HepG2 (cell line): ENCODE measurements at regions not wholly inside any gene's neighbourhood (a gene's known extent, or its start where the extent isn't known, plus 50 kb on each side); places are given as distances from the start of the nearest gene placed in this dataset.

Experiments
- ATAC-seq: fragments of 200-7000 bp; cut with Tn5 transposase; 3 replicates; pipeline ENCODE4 v1.9.1; 2020; ENCODE audit warnings: mild to moderate bottlenecking, moderate library complexity
- BruUV-seq: library from RNA; stranded (reverse); fragments of 400-500 nt; replicated peaks from 2 replicates; lab custom pipeline; 2021; lab: Mats Ljungman, UMichigan
- CTCF ChIA-PET: fragments of 300-600 bp; formaldehyde crosslinking; extraction: SDS; loops from one replicate; lab custom pipeline; 2021; ENCODE audit warnings: low total read pairs, inconsistent platforms, low intra/inter-chr PET ratio; lab: Yijun Ruan, JAX
- POLR2A ChIA-PET: fragments of 350-600 bp; sonication (Branson Sonifier 250); formaldehyde crosslinking; loops from one replicate; lab custom pipeline; 2020; ENCODE audit warnings: antibody characterized with exemption, inconsistent platforms; lab: Yijun Ruan, JAX
- DNase-seq: peaks from one replicate; pipeline ENCODE4 v3.0.0-alpha.2; 2015; ENCODE audit warnings: low spot score
- FAIRE-seq: peaks from 3 replicates; lab custom pipeline; 2011; peaks lifted over from hg19 to GRCh38; lab: Jason Lieb, UNC
- H2AFZ ChIP-seq: one replicate; pipeline ENCODE4 v1.6.1; 2011; ENCODE audit warnings: low read length, inconsistent platforms
- H3K27ac ChIP-seq: fragments of 300-600 bp; 3 replicates; pipeline ENCODE4 v1.8.0; 2011; ENCODE audit warnings: mixed run types, mild to moderate bottlenecking, mixed read lengths, low read length, inconsistent platforms; ENCODE audit not compliant: insufficient read depth; ENCODE audit errors: extremely low read length
- H3K27me3 ChIP-seq, 2 experiments: fragments of 200-600 bp in 1 of 2; 2 replicates in 1 of 2; 3 replicates in 1 of 2; pipeline versions ENCODE4 v1.6.0 to v1.8.0; 2011; ENCODE audit warnings: low read length in 2 of 2, mild to moderate bottlenecking in 2 of 2, moderate library complexity in 2 of 2, inconsistent platforms in 1 of 2; ENCODE audit not compliant: insufficient read depth in 2 of 2, control insufficient read depth in 1 of 2
- H3K36me3 ChIP-seq, 2 experiments: fragments of 200-600 bp in 1 of 2; replicated peaks in 1 of 2; 2 replicates in 1 of 2; 3 replicates in 1 of 2; pipeline versions ENCODE4 v1.5.1 to v1.8.0; 2011; ENCODE audit warnings: low read length in 2 of 2, inconsistent platforms in 1 of 2; ENCODE audit not compliant: insufficient read depth in 2 of 2, control insufficient read depth in 1 of 2
- H3K4me1 ChIP-seq: 2 replicates; pipeline ENCODE4 v1.5.1; 2012; ENCODE audit warnings: low read length, inconsistent platforms; ENCODE audit not compliant: insufficient read depth
- H3K4me2 ChIP-seq: 2 replicates; pipeline ENCODE4 v1.6.0; 2011; ENCODE audit warnings: low read depth, low read length, inconsistent platforms
- H3K4me3 ChIP-seq, 3 experiments: fragments of 200-600 bp in 1 of 3; sonication (generic), shearing (Covaris generic) in 1 of 3; replicated peaks in 1 of 3; 2 replicates each; pipeline ENCODE4 v1.5.1; 2011 to 2016; ENCODE audit warnings: low read length in 3 of 3, inconsistent platforms in 2 of 3, low read depth in 2 of 3, mild to moderate bottlenecking in 2 of 3, control low read depth in 1 of 3, mixed read lengths in 1 of 3; ENCODE audit not compliant: insufficient read depth in 1 of 3
- H3K79me2 ChIP-seq: one replicate; pipeline ENCODE4 v1.6.1; 2011; ENCODE audit warnings: low read length, inconsistent platforms; ENCODE audit not compliant: insufficient read depth
- H3K9ac ChIP-seq: 2 replicates; pipeline ENCODE4 v1.6.0; 2011; ENCODE audit warnings: mild to moderate bottlenecking, low read depth, low read length, inconsistent platforms; ENCODE audit not compliant: insufficient read depth
- H3K9me3 ChIP-seq: 2 replicates; pipeline ENCODE4 v1.5.1; 2012; ENCODE audit warnings: mild to moderate bottlenecking, low read length
- H4K20me1 ChIP-seq: 2 replicates; pipeline ENCODE4 v1.6.0; 2011; ENCODE audit warnings: inconsistent platforms, mild to moderate bottlenecking, low read length, moderate library complexity; ENCODE audit not compliant: insufficient read depth
- ATF3 ChIP-seq: sonication (generic); formaldehyde crosslinking; IDR thresholded peaks from 2 replicates; pipeline ENCODE4 v1.4.0; 2020; ENCODE audit warnings: missing genetic modification reagents
- CSRNP2 ChIP-seq: sonication (generic); formaldehyde crosslinking; conservative IDR thresholded peaks from 2 replicates; pipeline ENCODE4 v1.8.0; 2022; ENCODE audit warnings: low read depth, missing genetic modification reagents
- MXI1 ChIP-seq: IDR thresholded peaks from 3 replicates; pipeline ENCODE4 v1.6.1; 2012; ENCODE audit warnings: low read depth, low read length, inconsistent platforms, borderline replicate concordance
- STAT5B ChIP-seq: sonication (generic); formaldehyde crosslinking; IDR thresholded peaks from 2 replicates; pipeline ENCODE4 v1.4.0; 2020; ENCODE audit warnings: missing genetic modification reagents
- SUZ12 ChIP-seq: fragments of 150-350 bp; IDR thresholded peaks from 2 replicates; pipeline ENCODE4 v1.6.1; 2014; ENCODE audit warnings: low read depth, low read length
- TCF12 ChIP-seq, 2 experiments: fragments of 450-650 bp in 1 of 2; sonication (generic) in 1 of 2; formaldehyde crosslinking in 1 of 2; IDR thresholded peaks; 2 replicates each; pipeline versions ENCODE4 v1.6.1 to v1.8.0; 2017 to 2022; ENCODE audit warnings: antibody characterized with exemption in 1 of 2, mild to moderate bottlenecking in 1 of 2, missing genetic modification reagents in 1 of 2, moderate library complexity in 1 of 2
- ZNF329 ChIP-seq: sonication (generic); formaldehyde crosslinking; IDR thresholded peaks from 2 replicates; pipeline ENCODE4 v1.9.0; 2021; ENCODE audit warnings: low read depth, mild to moderate bottlenecking, missing genetic modification reagents
- ZNF484 ChIP-seq: sonication (generic); formaldehyde crosslinking; IDR thresholded peaks from 2 replicates; pipeline ENCODE4 v1.5.1; 2020; ENCODE audit warnings: mild to moderate bottlenecking, low read depth, missing genetic modification reagents, borderline replicate concordance
- ZNF496 ChIP-seq: sonication (generic); formaldehyde crosslinking; IDR thresholded peaks from 2 replicates; pipeline ENCODE4 v1.8.1; 2023; ENCODE audit warnings: mild to moderate bottlenecking, moderate library complexity, missing genetic modification reagents; ENCODE audit not compliant: insufficient replicate concordance
- ZNF615 ChIP-seq: sonication (generic); formaldehyde crosslinking; IDR thresholded peaks from 2 replicates; pipeline ENCODE4 v1.5.0; 2020; ENCODE audit warnings: mild to moderate bottlenecking, missing genetic modification reagents, borderline replicate concordance
- WGBS: methylation state at CpG from one replicate; pipeline ENCODE4 v1.1.6; 2017; ENCODE audit warnings: low lambda C conversion rate; 5-methylcytosine and 5-hydroxymethylcytosine counted together
- in situ Hi-C: cut with HindIII; loops from 2 replicates; pipeline ENCODE4 v1.10.0; 2017; ENCODE audit warnings: low pct_unique_long_range_greater_than_20kb; ENCODE audit not compliant: extremely low pct_ligation_motif_present
- intact Hi-C: fragments of 100-400 bp; cut with micrococcal nuclease; formaldehyde crosslinking; loops from one replicate; pipeline ENCODE4 v1.10.0; 2022; ENCODE audit not compliant: unreplicated experiment

GRCh38 chr3:18717598-18717997 is 292.5 kb upstream of the SATB1 start:
- no peak for DNase-seq
- TF ChIP-seq MXI1 (no peak), STAT5B (CRISPR knock-in tag) (no peak), TCF12 (IDR thresholded peaks at IDR 0.05) (no peak), TCF12 (CRISPR knock-in tag; IDR thresholded peaks at IDR 0.05) (no peak), ZNF484 (CRISPR knock-in tag) (no peak), ZNF496 (CRISPR knock-in tag) (no peak), SUZ12 (no peak), CSRNP2 (CRISPR knock-in tag) (no peak), ATF3 (CRISPR knock-in tag) (no peak), ZNF329 (no peak), ZNF615 (CRISPR knock-in tag) (no peak)
- Histone ChIP-seq H3K27me3 (no peaks in the 10 kb centered on the region; a peak in 1 of 5 replicates), H3K27ac (no peak overlapping the region), H3K9ac (no peak overlapping the region), H4K20me1 (no peaks in the 10 kb centered on the region), H3K79me2 (no peaks in the 10 kb centered on the region), H3K36me3 (no peaks in the 10 kb centered on the region), H3K4me2 (no peak overlapping the region), H3K9me3 (no peaks in the 10 kb centered on the region), H3K4me1 (no peaks in the 10 kb centered on the region), H2AFZ (no peak overlapping the region), H3K4me3 (no peak overlapping the region)
- no TSS peak for BruUV-seq
- in situ Hi-C loops (no loop called here), intact Hi-C loops (no loop called here)
- ChIA-PET POLR2A (no interaction called here), CTCF (no interaction called here)
- ATAC-seq = no peak
- WGBS = 4% methylated on average over 2 of the region's 2 CpGs
- no peak for FAIRE-seq
